OCI-LY3 (cell line): ENCODE measurements at regions not wholly inside any gene's neighbourhood (a gene's known extent, or its start where the extent isn't known, plus 50 kb on each side); places are given as distances from the start of the nearest gene placed in this dataset.

Experiments used
- EZH2phosphoT487 ChIP-seq: fragments of 200-600 bp; shearing (Covaris generic); IDR thresholded peaks from 2 replicates; pipeline ENCODE4 v1.6.1; 2018; ENCODE audit warnings: antibody characterized with exemption, mixed run types, low read depth
- TF ChIP-seq, protein P1 (sequence below): fragments of 200-600, 300-600 bp; sonication (generic); IDR thresholded peaks from 2 replicates; pipeline ENCODE4 v1.5.1; 2014; ENCODE audit warnings: antibody characterized with exemption, low read length, low read depth

GRCh38 chr1:58861506-58861905, 77.7 kb upstream of the JUN start:
- TF ChIP-seq, protein P1, sequence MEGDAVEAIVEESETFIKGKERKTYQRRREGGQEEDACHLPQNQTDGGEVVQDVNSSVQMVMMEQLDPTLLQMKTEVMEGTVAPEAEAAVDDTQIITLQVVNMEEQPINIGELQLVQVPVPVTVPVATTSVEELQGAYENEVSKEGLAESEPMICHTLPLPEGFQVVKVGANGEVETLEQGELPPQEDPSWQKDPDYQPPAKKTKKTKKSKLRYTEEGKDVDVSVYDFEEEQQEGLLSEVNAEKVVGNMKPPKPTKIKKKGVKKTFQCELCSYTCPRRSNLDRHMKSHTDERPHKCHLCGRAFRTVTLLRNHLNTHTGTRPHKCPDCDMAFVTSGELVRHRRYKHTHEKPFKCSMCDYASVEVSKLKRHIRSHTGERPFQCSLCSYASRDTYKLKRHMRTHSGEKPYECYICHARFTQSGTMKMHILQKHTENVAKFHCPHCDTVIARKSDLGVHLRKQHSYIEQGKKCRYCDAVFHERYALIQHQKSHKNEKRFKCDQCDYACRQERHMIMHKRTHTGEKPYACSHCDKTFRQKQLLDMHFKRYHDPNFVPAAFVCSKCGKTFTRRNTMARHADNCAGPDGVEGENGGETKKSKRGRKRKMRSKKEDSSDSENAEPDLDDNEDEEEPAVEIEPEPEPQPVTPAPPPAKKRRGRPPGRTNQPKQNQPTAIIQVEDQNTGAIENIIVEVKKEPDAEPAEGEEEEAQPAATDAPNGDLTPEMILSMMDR = no peak
- no peak for TF ChIP-seq EZH2phosphoT487
